ENCODE measurements at regions not wholly inside any gene's neighbourhood (a gene's known extent, or its start where the extent isn't known, plus 50 kb on each side); places are given as distances from the start of the nearest gene placed in this dataset.

GRCh38 chr18:6488956-6489355 is 74.2 kb upstream of the L3MBTL4 start:
- no peak for TF ChIP-seq POLR2A (IDR thresholded peaks at IDR 0.05; ENCODE audit: extremely low read depth, insufficient read length)
- no peak for TF ChIP-seq MAX (IDR thresholded peaks at IDR 0.05; ENCODE audit: low read depth, low read length)
- no peak for TF ChIP-seq MYC (IDR thresholded peaks at IDR 0.05; ENCODE audit: low read depth, low read length)
- TF ChIP-seq CTCF (IDR thresholded peaks at IDR 0.05; ENCODE audit: low read depth, low read length), result no peak
- H3K4me3 ChIP-seq (ENCODE audit: low read depth, low read length), result no peak overlapping the region
- DNase-seq (ENCODE audit: low read depth), result no peak

DNA sequence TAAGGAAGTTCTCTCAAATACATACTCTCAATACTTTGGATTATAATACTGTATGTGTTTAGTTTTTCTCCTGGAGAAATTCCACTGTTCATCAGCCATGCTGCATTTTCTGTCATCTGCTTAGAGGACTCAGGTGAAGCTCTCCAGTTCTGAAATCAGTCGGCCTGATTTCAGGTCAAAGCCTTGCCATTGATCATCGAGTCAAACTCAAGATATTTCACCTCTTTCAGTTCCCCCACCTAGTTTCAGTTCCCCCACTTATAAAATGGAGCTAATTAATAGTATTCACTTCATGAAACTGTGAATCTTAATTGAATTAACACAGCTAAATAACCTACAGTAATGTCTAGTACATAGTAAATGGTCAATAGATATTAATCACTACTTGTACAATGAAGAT is 75.3 kb upstream of the L3MBTL4 start:
- TF ChIP-seq MYC (IDR thresholded peaks at IDR 0.05; ENCODE audit: low read depth, low read length) (no peak), POLR2A (IDR thresholded peaks at IDR 0.05; ENCODE audit: extremely low read depth, insufficient read length) (no peak), CTCF (IDR thresholded peaks at IDR 0.05; ENCODE audit: low read depth, low read length) (no peak), MAX (IDR thresholded peaks at IDR 0.05; ENCODE audit: low read depth, low read length) (no peak)
- H3K4me3 ChIP-seq (ENCODE audit: low read depth, low read length), result no peak overlapping the region
- no peak for DNase-seq (ENCODE audit: low read depth)

DNA sequence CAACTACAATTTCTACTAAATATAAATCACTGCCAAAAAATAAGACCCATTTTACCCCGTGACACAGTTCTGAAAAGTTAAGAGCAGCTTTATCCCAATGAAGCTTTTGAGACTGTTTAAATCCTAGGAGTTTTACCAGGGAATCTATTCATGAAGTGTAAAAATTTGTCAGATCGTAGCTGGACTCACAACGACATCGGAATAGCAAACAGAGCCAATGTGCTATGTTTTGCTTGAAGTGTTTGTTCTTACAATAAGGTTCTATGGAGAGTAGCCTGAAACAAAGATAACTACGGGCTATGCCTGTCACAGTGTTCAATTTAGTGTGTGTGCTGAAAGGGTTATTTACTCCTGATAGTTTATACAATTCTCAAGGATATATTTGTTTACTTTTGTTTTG is 78.5 kb upstream of the L3MBTL4 start:
- no peak overlapping the region for H3K4me3 ChIP-seq (ENCODE audit: low read depth, low read length)
- DNase-seq (ENCODE audit: low read depth), result no peak

DNA sequence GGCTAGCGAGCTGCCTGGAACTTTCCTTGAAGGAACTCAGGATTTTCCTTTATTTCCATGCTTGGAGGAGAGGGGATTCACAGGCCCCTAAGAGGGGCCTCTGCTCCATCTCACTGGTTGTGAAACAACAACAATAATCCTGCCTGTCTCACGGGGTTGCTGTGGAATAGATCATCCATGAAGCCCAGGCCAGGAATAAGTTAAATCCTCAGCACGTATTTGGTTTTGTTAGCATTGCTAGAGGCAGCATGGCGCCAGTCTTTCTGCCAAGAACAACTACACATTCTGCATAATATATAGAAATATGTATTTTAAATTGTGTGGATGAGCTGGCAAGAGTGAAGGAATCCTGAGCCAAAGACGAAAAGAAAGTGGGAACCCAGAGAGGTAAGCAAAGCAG is 80.8 kb upstream of the L3MBTL4 start:
- no peak for DNase-seq (ENCODE audit: low read depth)
- no peak overlapping the region for H3K4me3 ChIP-seq (ENCODE audit: low read depth, low read length)
- TF ChIP-seq MYC (IDR thresholded peaks at IDR 0.05; ENCODE audit: low read depth, low read length) (no peak), MAX (IDR thresholded peaks at IDR 0.05; ENCODE audit: low read depth, low read length) (no peak), CTCF (IDR thresholded peaks at IDR 0.05; ENCODE audit: low read depth, low read length) (no peak), POLR2A (IDR thresholded peaks at IDR 0.05; ENCODE audit: extremely low read depth, insufficient read length) (no peak)

More for the DNA sequence above, 78.5 kb upstream of the L3MBTL4 start:
- no peak for TF ChIP-seq MYC (IDR thresholded peaks at IDR 0.05; ENCODE audit: low read depth, low read length)
- TF ChIP-seq POLR2A (IDR thresholded peaks at IDR 0.05; ENCODE audit: extremely low read depth, insufficient read length), result no peak
- TF ChIP-seq MAX (IDR thresholded peaks at IDR 0.05; ENCODE audit: low read depth, low read length), result no peak
- no peak for TF ChIP-seq CTCF (IDR thresholded peaks at IDR 0.05; ENCODE audit: low read depth, low read length)

GRCh38 chr18:6497543-6497942 is 82.8 kb upstream of the L3MBTL4 start:
- DNase-seq (ENCODE audit: low read depth), result no peak
- no peak for TF ChIP-seq MAX (IDR thresholded peaks at IDR 0.05; ENCODE audit: low read depth, low read length)
- TF ChIP-seq MYC (IDR thresholded peaks at IDR 0.05; ENCODE audit: low read depth, low read length), result no peak
- no peak for TF ChIP-seq CTCF (IDR thresholded peaks at IDR 0.05; ENCODE audit: low read depth, low read length)
- no peak for TF ChIP-seq POLR2A (IDR thresholded peaks at IDR 0.05; ENCODE audit: extremely low read depth, insufficient read length)

More at GRCh38 chr18:6497543-6497942, 82.8 kb upstream of the L3MBTL4 start:
- H3K4me3 ChIP-seq (ENCODE audit: low read depth, low read length), result no peak overlapping the region
